Eye (tissue), 1 donor: ENCODE measurements at regions not wholly inside any gene's neighbourhood (a gene's known extent, or its start where the extent isn't known, plus 50 kb on each side); places are given as distances from the start of the nearest gene placed in this dataset.

Experiments used
- DNase-seq: peaks from one replicate; pipeline ENCODE4 v3.0.0-alpha.2; 2015

- DNase-seq = no peak
Measured at GRCh38 chr15:77557564-77557963, 75.1 kb downstream of the LINGO1 start.

DNA sequence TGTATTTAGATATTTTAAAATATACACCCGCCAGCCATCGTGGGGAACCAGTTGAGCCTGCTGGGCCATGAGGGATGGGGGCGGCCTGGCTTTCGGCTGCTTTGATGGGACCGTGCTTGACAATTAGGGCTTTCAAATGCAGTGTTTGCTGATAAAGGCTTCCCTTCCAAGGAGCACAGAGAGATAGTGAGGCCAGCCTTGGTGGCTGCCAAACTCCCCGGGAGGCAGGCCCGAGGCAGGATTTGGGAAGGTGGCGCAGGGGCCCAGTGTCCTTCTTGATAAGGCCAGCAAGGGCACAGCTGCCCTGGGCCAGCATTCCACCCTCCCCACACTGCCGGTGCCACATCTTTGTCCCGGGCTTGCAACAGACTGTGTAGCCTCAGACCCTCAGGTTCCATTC lies 75.6 kb downstream of the LINGO1 start:
- no peak for DNase-seq

DNA sequence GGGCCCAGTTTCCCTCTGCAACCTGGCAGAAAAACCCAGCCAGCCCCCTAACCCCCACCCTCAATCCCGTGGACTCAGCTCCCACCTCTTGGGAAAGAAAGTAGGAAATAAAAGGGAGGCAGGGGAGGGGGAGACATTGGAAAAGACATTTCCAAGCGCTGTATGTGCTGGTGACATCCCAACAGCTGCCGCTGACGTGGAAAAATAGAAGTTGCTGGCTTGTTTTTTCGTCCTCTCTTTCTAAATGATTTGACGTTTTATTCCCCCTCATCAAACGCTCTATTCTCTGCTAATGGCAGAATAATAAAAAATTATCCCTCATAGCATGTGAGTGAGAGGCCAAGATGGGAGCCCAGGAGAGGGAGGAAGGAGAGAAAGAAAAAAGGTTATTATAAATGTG lies 76.1 kb downstream of the LINGO1 start:
- no peak for DNase-seq

DNA sequence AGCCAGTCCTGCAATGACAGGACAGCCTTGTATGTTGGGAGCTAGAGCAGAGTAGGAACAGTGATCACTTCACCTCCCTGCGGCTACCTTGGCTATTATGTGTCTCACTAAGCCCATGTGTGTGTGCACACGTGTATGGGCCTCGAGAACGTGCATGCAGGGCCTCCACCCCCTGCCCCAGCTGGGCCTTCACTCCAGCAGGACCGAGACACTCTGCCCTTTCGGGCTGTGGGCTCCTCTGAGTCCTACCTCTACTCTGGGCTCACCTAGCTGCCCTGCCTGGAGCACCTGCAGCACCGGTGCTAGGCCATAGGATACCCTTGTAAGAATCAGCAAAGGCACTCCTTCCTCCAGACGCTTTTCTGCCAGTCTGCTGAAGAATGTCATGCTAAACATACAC lies 77.5 kb downstream of the LINGO1 start:
- DNase-seq = no peak

DNA sequence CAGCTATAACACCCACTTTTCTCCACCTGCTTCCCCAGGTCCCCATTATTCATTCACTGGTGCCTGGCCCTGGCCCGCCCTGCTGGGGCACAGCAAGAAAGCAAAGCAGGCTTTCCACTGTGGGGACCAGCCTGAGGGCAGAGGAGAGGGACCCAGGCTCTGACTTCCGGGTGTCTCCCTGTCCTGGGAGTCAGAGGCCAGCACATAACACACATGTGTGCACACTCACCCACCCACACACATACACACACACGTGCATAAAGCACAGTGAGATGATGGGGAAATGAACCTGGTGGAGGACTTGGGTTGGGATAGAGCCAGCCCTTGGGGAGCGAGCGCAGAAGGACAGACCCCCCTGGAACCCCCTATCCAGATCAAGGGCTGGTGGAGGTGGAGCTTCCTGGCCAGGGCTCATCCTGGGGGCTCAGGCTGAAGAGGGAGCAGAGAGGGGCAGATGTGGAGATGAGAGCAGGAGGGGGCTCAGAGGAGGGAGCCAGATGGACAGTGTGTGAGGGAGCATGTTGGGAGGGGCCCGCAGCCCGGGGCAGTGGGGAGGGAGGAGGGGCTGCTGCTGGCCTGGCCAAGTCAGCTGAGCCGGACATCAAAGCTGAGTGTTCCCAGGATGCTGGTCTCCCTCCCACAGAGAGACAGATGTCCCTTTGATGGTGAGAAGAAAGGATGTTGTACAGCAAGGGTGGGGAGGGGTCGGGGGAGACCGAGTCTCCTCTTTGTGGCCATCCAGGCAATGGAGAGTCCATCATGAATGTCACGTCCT lies 78.2 kb downstream of the LINGO1 start:
- peak; percentile 82 for DNase-seq

GRCh38 chr15:77553695-77554094 lies 79.0 kb downstream of the LINGO1 start:
- DNase-seq = peak; percentile 55

DNA sequence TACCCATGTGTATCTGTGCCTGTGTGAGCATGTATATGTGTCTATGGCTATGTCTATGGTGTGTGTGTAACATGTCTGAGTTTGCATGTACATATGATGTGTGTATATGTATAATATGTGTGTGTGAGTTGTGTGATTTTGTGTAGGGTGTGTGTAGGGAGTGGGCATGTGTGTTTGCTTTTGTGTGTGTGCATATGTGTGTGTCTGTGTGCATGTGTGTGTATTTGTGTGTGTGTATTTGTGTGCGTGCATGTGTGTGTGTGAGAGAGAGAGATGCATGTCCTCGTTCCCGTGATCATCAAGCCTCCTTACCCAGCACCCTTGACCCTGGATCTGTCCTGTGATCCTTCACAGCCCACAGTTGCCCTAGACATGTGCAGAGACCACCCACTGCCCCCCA lies 79.5 kb downstream of the LINGO1 start:
- DNase-seq = no peak

DNA sequence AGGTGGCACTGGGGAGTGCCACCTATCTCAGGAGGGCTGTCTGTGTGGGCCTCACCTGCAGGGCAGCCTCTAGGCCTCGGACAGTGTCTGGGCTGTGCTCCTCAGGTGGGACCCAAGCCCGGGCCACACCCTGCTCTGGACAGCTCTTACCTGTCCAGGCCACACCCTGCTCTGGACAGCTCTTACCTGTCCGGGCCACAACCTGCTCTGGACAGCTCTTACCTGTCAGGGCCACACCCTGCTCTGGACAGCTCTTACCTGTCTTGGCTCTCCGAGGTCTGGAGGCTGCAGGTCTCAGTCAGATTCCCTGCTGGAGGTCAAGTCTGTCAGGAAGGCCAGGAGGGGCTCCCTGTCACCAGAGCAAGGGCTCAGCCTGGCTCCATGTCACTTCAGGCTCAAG lies 80.6 kb downstream of the LINGO1 start:
- DNase-seq = no peak

DNA sequence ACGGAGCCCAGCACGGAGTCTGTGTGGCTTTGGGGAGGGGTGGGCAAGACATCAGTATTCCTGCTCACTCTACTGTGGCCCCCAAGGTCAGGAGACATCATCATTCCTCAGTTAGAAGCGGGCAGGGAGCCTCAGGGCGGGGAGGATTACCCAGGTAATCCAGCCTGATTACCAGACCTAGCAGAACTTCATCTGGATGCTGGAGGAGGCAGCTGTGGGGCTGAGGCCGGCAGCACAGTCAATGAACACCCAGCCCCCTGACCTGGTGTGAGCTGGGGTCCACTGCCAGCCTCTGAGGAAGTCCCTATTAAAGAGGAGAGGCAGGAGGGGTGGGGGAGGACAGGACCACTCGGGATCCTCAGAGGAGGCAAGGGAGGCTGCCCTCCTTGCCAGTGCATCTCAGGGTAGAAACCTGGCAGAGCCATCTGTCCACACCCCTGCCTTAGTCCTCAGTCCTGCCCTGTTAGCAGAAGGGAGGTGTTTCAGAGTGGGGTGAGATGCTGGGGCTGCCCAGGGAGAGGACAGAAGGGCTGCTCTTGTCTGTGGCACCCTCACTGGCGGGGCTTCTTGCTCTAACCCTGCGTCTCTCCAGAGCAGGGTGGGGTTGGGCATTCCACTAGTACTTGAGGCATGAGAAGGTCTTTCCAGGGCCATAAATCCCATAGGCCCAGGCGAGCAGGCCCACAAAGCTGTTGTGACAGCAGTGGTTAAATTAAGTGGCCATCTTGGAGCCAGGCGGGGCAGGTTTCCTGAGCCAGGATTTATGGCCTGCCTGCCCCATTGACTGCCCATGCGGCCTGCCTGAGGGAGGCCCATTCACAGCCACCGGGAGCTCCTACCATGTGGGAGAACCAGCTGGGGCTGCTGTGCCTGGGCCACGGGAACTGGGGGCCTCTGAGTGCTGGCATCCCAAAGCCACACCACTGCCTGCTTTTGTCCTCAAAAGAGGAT lies 82.1 kb downstream of the LINGO1 start:
- no peak for DNase-seq

- no peak for DNase-seq
Measured at GRCh38 chr15:77549576-77550288, 83.0 kb downstream of the LINGO1 start.

DNA sequence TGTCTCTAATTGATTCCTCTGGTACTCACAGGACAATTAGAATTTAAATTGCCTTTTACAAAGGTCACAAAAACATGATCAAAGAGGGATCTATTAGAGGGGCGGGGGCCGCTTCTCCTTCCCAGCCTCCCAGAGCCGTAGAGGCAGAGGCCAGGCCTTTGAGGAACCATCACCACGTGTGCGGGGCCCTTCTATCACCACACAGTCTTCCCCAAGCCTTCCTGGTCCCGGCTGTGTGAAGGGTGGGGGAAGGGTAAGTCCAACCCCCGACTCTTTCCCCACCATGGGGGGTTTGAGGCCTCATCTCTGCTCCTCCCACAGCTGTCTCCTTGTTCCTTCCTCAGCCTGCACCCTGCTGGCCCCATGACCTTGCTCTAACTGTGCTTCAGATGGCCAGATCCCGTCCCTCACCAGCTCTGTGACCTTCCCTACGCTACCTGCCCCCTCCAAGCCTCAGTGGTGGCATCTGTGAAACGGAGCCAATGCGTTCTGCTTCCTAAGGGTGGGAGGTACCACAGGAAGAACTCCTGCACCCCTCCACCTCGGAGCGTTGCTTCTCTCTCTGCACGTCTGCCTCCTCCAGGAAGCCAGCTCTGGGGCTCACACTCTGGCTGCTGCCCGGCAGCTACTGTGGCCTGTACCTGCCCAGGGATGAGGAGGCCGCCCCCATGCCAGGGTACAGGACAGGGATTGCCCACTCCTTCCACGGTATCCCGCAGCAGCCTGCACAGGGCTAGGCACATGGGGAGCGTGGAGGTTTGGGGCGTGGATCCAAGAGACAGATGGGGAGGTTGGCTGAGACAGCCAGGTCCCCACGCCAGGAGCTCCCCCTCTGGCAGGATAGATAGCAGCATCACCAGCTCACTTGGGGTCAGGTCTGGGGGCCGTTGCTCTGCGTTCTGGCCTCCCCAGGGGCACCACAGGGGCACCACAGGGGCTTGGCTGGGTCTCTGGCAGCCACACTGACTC lies 83.8 kb downstream of the LINGO1 start:
- no peak for DNase-seq

GRCh38 chr15:77547801-77548588 lies 84.7 kb downstream of the LINGO1 start:
- DNase-seq = no peak

DNA sequence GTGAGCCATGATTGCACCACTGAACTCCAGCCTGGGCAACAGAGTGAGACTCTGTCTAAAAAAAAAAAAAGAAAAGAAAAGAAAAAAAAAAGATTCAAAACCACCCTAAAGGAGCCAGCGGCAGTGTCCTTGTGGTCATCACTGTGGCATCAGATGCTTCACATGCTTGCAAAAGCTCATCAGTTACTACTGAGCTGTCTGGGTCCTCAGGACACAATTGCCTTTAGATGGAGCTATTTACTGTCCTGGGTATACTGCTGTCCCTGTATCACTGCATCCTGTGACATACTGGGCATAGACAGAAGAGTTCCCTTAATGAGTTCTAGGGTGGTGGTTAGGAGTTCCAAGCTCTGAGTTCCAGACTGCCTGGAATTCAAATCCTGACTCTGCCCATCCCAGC lies 85.8 kb downstream of the LINGO1 start:
- DNase-seq = no peak

GRCh38 chr15:77546050-77546501 lies 86.6 kb downstream of the LINGO1 start:
- DNase-seq = no peak

- no peak for DNase-seq
Measured at GRCh38 chr15:77545058-77545457, 87.7 kb downstream of the LINGO1 start.

GRCh38 chr15:77544162-77544561 lies 88.5 kb downstream of the LINGO1 start:
- DNase-seq = no peak

GRCh38 chr15:77543159-77543882 lies 89.4 kb downstream of the LINGO1 start:
- DNase-seq = peak; percentile 95

DNA sequence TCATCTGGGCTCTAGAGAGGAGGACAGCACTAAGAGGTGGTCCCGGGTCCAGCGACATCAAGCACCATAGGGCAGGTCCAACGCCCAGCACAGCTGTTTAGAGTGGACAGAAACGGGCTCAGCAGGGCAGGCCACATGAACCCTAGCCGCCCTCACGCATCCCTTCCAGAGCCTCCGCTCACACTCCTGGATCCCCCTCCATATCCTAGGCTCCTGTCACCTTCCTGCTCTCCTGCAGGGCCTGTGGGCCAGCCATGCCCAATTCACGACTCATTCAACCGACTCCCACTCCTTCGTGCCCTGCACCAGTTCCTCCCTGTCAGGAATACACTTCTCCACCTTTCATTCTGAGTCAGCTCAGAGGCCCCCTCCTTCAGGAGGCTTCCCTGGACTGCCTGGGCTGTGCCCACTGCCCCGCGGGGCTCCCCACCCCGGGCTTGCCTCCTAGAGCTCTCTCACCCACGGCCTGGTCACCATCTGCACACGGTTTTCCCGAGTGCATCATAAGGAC lies 90.2 kb downstream of the LINGO1 start:
- DNase-seq = no peak

DNA sequence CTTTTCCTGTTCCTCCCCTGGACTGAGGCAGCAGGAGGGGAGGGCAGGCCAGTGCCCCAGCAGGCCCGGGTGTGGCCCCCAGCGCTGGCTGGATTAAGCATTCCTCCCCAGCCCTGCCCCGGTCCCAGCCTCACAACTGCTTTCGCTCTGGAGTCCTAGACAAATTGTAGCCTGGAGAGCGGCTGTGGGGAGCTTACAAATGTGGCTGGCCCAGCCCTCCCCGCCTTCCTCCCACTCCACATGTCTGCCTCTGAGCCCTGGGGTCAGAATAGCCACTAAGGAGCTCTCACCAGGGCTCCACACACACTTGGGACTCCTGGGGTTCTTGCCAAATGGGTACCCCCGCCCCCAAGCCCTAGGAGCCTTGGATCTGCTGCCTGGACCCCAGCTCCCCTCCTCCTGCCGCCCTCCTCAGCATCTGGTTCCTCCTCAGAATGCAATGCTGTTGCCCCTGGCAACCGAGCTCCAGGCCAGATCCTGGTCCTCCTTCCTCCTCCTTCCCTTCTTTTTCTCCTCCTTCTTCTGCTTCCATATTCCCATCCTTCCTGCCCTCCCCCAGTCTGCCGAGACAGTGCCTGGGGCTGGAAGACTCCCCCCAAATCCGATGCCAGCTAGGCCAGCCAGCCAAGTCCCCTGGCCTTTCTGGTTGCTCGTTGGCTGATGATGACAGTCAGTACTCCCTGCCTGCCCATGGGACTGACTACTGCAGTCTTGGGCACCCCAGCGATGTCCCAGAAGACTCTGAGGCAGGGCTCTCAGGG lies 91.1 kb downstream of the LINGO1 start:
- peak; percentile 80 for DNase-seq
